GM19397 (cell line): ENCODE measurements at regions not wholly inside any gene's neighbourhood (a gene's known extent, or its start where the extent isn't known, plus 50 kb on each side); places are given as distances from the start of the nearest gene placed in this dataset.

Source experiments
- ATAC-seq: cut with Tn5 transposase; IDR thresholded peaks from one replicate; pipeline ENCODE4 v1.9.1; 2021; ENCODE audit warnings: mild to moderate bottlenecking, moderate library complexity; ENCODE audit not compliant: unreplicated experiment

- ATAC-seq = no peak
These were observed 166.2 kb upstream of the VCX3A start for GRCh38 chrX:6701085-6701484.

GRCh38 chrX:6695717-6696116 is 160.8 kb upstream of the VCX3A start:
- no peak for ATAC-seq

- ATAC-seq = no peak
These were observed 160.1 kb upstream of the VCX3A start for GRCh38 chrX:6694977-6695376.

GRCh38 chrX:6694221-6694620 is 159.3 kb upstream of the VCX3A start:
- ATAC-seq = no peak

- no peak for ATAC-seq
These were observed 158.1 kb upstream of the VCX3A start for GRCh38 chrX:6693051-6693450.

- no peak for ATAC-seq
These were observed 150.6 kb upstream of the VCX3A start for GRCh38 chrX:6685489-6685888.

- no peak for ATAC-seq
These were observed 148.4 kb upstream of the VCX3A start for GRCh38 chrX:6683353-6683752.

- no peak for ATAC-seq
These were observed 146.7 kb upstream of the VCX3A start for GRCh38 chrX:6681521-6682145.

- ATAC-seq = no peak
These were observed 145.1 kb upstream of the VCX3A start for GRCh38 chrX:6679988-6680387.

GRCh38 chrX:6679550-6679949 is 144.6 kb upstream of the VCX3A start:
- no peak for ATAC-seq

- no peak for ATAC-seq
These were observed 143.4 kb upstream of the VCX3A start for GRCh38 chrX:6678313-6678712.

GRCh38 chrX:6674734-6675133 is 139.8 kb upstream of the VCX3A start:
- ATAC-seq = no peak

GRCh38 chrX:6667048-6667768 is 132.3 kb upstream of the VCX3A start:
- ATAC-seq = no peak

- ATAC-seq = no peak
These were observed 131.7 kb upstream of the VCX3A start for GRCh38 chrX:6666624-6667023.

- ATAC-seq = no peak
These were observed 126.8 kb upstream of the VCX3A start for GRCh38 chrX:6661736-6662135.

- ATAC-seq = no peak
These were observed 125.8 kb upstream of the VCX3A start for GRCh38 chrX:6660567-6661264.

- ATAC-seq = no peak
These were observed 110.3 kb upstream of the VCX3A start for GRCh38 chrX:6645216-6645615.

- ATAC-seq = no peak
These were observed 109.5 kb upstream of the VCX3A start for GRCh38 chrX:6644411-6644810.

GRCh38 chrX:6640727-6641126 is 105.8 kb upstream of the VCX3A start:
- no peak for ATAC-seq

GRCh38 chrX:6614506-6614905 is 79.6 kb upstream of the VCX3A start:
- ATAC-seq = no peak

- ATAC-seq = no peak
These were observed 64.4 kb upstream of the VCX3A start for GRCh38 chrX:6599230-6599860.
